PC-9 (cell line): ENCODE measurements at regions not wholly inside any gene's neighbourhood (a gene's known extent, or its start where the extent isn't known, plus 50 kb on each side); places are given as distances from the start of the nearest gene placed in this dataset.

Experiments used
- BruUV-seq: library from RNA; stranded (reverse); fragments of 400-500 nt; replicated peaks from 2 replicates; lab custom pipeline; 2021; lab: Mats Ljungman, UMichigan
- CTCF ChIA-PET: fragments of 300-600 bp; sonication (Branson Sonifier 250); formaldehyde crosslinking; loops from one replicate; lab custom pipeline; 2022; ENCODE audit warnings: antibody characterized with exemption; lab: Charles Lee
- POLR2A ChIA-PET: fragments of 300-600 bp; sonication (Branson Sonifier 250); formaldehyde crosslinking; loops from one replicate; lab custom pipeline; 2022; ENCODE audit warnings: antibody characterized with exemption; ENCODE audit not compliant: unreplicated experiment; lab: Charles Lee
- DNase-seq, 2 experiments: peaks; one replicate each; pipeline versions ENCODE4 v3.0.0 to v3.0.0-alpha.2; 2015 to 2022; ENCODE audit warnings: mixed read lengths in 1 of 2
- H2AFZ ChIP-seq: fragments of 200-600 bp; sonication (generic); 2 replicates; pipeline ENCODE4 v1.8.1; 2017; ENCODE audit warnings: antibody characterized with exemption
- H3F3A ChIP-seq: fragments of 200-600 bp; sonication (generic); 2 replicates; pipeline ENCODE4 v1.8.1; 2017; ENCODE audit warnings: antibody characterized with exemption, mild to moderate bottlenecking, low read depth; ENCODE audit not compliant: insufficient read depth
- H3K27ac ChIP-seq: fragments of 200-600 bp; sonication (generic); 2 replicates; pipeline ENCODE4 v1.6.1; 2016; ENCODE audit warnings: mixed run types
- H3K27me3 ChIP-seq: fragments of 200-600 bp; sonication (generic); 2 replicates; pipeline ENCODE4 v1.6.1; 2016; ENCODE audit warnings: low read depth, mixed run types; ENCODE audit not compliant: insufficient read depth
- H3K36me3 ChIP-seq: fragments of 200-600 bp; sonication (generic); 2 replicates; pipeline ENCODE4 v1.6.1; 2016; ENCODE audit warnings: low read depth, mixed run types
- H3K4me1 ChIP-seq: fragments of 200-600 bp; sonication (generic); replicated peaks from 2 replicates; pipeline ENCODE4 v1.6.1; 2016; ENCODE audit warnings: mixed run types; ENCODE audit not compliant: insufficient read depth
- H3K4me2 ChIP-seq: fragments of 200-600 bp; sonication (generic); 2 replicates; pipeline ENCODE4 v1.6.1; 2017; ENCODE audit warnings: mixed run types
- H3K4me3 ChIP-seq: fragments of 200-600 bp; sonication (generic); 2 replicates; pipeline ENCODE4 v1.6.1; 2016; ENCODE audit warnings: mixed run types
- H3K79me2 ChIP-seq: fragments of 200-600 bp; sonication (generic); 2 replicates; pipeline ENCODE4 v1.6.1; 2017; ENCODE audit warnings: low read depth, mixed run types
- H3K9me2 ChIP-seq: fragments of 200-600 bp; sonication (generic); 2 replicates; pipeline ENCODE4 v1.8.1; 2017; ENCODE audit warnings: mild to moderate bottlenecking; ENCODE audit not compliant: insufficient read depth
- H3K9me3 ChIP-seq: fragments of 200-600 bp; sonication (generic); 2 replicates; pipeline ENCODE4 v1.8.1; 2016; ENCODE audit warnings: low read depth; ENCODE audit not compliant: insufficient read depth
- H4K20me1 ChIP-seq: fragments of 200-600 bp; sonication (generic); 2 replicates; pipeline ENCODE4 v1.8.1; 2017; ENCODE audit not compliant: insufficient read depth
- EZH2 ChIP-seq: fragments of 200-600 bp; sonication (generic); IDR thresholded peaks from 2 replicates; pipeline ENCODE4 v1.8.0; 2017; ENCODE audit warnings: antibody characterized with exemption, low read depth
- intact Hi-C: fragments of 100-400 bp; cut with micrococcal nuclease; formaldehyde crosslinking; loops from one replicate; pipeline ENCODE4 v1.10.0; 2022; ENCODE audit not compliant: unreplicated experiment
- TF ChIP-seq, protein P1 (sequence below): fragments of 200-600 bp; sonication (generic); conservative IDR thresholded peaks from 2 replicates; pipeline ENCODE4 v1.6.1; 2017; ENCODE audit warnings: mixed run types, antibody characterized with exemption, mild to moderate bottlenecking, moderate library complexity

DNA sequence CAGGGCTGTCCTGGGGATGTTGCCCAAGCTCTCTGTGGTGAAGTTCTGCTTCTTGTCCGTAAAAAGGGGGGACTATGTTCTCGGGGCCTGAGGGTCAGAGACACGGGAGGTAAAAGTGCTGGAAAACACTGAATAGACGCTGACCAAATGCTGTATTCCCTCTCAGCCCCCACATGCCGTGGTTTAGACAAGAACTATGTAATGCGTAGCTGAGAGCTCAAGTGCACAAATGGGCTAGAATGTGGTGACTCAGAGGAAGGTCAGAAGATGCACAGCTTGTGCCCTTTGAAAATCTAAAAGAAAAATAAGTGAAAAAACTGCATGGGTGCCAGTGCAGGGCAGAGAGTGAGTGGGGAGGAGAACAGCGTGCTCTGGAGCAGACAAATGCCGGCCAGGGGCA, 80.3 kb upstream of the MAP4K4 start:
- no peak for DNase-seq

DNA sequence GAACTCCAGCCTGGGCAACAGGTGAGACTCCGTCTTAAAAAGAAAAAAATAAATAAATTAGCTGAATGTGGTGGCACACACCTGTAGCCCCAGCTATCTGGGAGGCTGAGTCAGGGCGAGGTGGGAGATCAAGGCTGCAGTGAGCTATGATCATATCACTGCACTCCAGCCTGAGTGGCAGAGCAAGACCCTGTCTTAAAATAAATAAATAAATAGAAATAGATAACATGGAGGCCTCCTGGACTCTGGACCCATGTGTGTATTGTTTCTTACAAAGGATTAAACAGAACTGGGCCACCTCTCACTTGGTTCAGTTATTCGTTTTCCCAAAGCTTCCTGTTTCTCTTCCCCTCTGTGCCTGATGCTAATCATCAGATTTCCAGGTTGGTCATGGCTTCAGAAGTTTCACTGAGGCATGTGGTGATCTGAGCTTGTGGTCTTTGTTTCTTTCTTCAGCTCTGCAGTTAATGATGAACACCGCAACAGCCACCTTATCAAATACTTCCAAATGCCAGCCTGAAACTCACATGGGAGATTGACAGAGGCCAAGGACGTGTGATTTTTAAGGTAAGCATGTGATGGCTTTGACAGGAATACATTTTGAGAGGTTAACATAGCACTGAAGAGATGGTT, 83.3 kb upstream of the MAP4K4 start:
- H3K27me3 ChIP-seq: no peaks in the 10 kb centered on the region
- H3K9me2 ChIP-seq: no peaks in the 10 kb centered on the region
- H3K4me1 ChIP-seq: peaks cover 27% of the 10 kb centered on the region
- no peak for TF ChIP-seq EZH2
- TF ChIP-seq, protein P1, sequence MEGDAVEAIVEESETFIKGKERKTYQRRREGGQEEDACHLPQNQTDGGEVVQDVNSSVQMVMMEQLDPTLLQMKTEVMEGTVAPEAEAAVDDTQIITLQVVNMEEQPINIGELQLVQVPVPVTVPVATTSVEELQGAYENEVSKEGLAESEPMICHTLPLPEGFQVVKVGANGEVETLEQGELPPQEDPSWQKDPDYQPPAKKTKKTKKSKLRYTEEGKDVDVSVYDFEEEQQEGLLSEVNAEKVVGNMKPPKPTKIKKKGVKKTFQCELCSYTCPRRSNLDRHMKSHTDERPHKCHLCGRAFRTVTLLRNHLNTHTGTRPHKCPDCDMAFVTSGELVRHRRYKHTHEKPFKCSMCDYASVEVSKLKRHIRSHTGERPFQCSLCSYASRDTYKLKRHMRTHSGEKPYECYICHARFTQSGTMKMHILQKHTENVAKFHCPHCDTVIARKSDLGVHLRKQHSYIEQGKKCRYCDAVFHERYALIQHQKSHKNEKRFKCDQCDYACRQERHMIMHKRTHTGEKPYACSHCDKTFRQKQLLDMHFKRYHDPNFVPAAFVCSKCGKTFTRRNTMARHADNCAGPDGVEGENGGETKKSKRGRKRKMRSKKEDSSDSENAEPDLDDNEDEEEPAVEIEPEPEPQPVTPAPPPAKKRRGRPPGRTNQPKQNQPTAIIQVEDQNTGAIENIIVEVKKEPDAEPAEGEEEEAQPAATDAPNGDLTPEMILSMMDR: no peak
- no peak overlapping the region for H2AFZ ChIP-seq
- CTCF ChIA-PET: no interaction called here
- intact Hi-C loops: no loop called here
- no peak for DNase-seq
- H3K9me3 ChIP-seq: no peaks in the 10 kb centered on the region
- H3K27ac ChIP-seq: no peak overlapping the region
- BruUV-seq: no TSS peak
- H4K20me1 ChIP-seq: no peaks in the 10 kb centered on the region
- H3K79me2 ChIP-seq: no peaks in the 10 kb centered on the region
- POLR2A ChIA-PET: interaction anchor here (0.6 kb wide), 1 partner anchor 21 kb away, joined by 3 read pairs; no protein-coding TSS in a partner anchor
- H3F3A ChIP-seq: peaks cover 14% of the 10 kb centered on the region; the same call in 1 of the 2 replicates
- no peak overlapping the region for H3K4me3 ChIP-seq
- no peaks in the 10 kb centered on the region for H3K36me3 ChIP-seq
- H3K4me2 ChIP-seq: no peak overlapping the region

More for the DNA sequence above, 80.3 kb upstream of the MAP4K4 start:
- no peaks in the 10 kb centered on the region for H3K36me3 ChIP-seq
- H2AFZ ChIP-seq: no peak overlapping the region
- H3K9me2 ChIP-seq: no peaks in the 10 kb centered on the region
- TF ChIP-seq, protein P1: no peak
- TF ChIP-seq EZH2: no peak
- H3K4me2 ChIP-seq: no peak overlapping the region
- H3K4me1 ChIP-seq: 0 out of 2 replicates have a peak, but pooled peaks cover under 1% of the 10 kb centered on the region
- H3K4me3 ChIP-seq: no peak overlapping the region
- intact Hi-C loops: no loop called here
- no peaks in the 10 kb centered on the region for H3F3A ChIP-seq
- POLR2A ChIA-PET: no interaction called here
- no peaks in the 10 kb centered on the region for H3K27me3 ChIP-seq
- no peaks in the 10 kb centered on the region for H3K79me2 ChIP-seq
- no peaks in the 10 kb centered on the region for H4K20me1 ChIP-seq
- no peak overlapping the region for H3K27ac ChIP-seq
- CTCF ChIA-PET: no interaction called here
- H3K9me3 ChIP-seq: no peaks in the 10 kb centered on the region
- no TSS peak for BruUV-seq

DNA sequence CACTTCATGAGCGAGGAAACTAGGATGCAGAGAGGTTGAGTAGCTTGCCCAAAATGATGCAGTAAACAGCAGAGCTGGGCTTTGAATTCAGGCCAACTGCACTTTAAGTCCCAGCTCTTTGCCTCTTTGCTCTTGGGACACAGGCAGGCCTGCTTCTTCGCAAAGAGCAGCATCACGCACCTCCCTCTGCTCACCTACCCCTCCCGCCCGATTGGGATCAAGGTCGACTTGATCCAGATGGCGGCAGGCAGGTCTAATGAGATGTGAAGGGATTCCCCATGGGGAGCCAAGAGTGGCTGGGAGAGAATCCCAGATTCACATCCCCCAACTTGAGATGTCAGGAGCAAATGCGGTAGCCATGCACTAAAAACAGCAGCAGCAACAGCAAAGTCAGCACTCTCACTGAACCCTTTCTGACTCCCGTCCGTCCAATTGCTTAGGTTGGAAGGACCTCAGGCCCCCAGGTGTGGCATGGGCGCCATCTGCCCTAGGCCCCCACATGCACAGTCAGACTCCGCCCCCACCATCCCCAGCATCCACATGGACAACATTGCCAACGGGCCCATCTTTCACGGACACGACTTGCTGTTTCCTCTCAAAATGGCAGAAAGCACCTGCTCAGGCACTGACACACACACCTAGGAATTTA, 84.3 kb upstream of the MAP4K4 start:
- Histone ChIP-seq H4K20me1 (no peaks in the 10 kb centered on the region), H3K27me3 (no peaks in the 10 kb centered on the region), H2AFZ (no peak overlapping the region), H3K27ac (no peak overlapping the region), H3K9me2 (no peaks in the 10 kb centered on the region), H3K4me1 (peaks cover 29% of the 10 kb centered on the region), H3F3A (peaks cover 18% of the 10 kb centered on the region; the same call in 1 of the 2 replicates), H3K4me2 (no peak overlapping the region), H3K9me3 (no peaks in the 10 kb centered on the region), H3K36me3 (no peaks in the 10 kb centered on the region), H3K4me3 (no peak overlapping the region), H3K79me2 (no peaks in the 10 kb centered on the region)
- BruUV-seq: no TSS peak
- DNase-seq: no peak
- CTCF ChIA-PET: interaction anchor here (0.5 kb wide), 1 partner anchor 42 kb away, joined by 4 read pairs; no protein-coding TSS in a partner anchor
- POLR2A ChIA-PET: no interaction called here
- intact Hi-C loops: no loop called here
- TF ChIP-seq, protein P1: no peak
- TF ChIP-seq EZH2: no peak
